Left hindlimb (tissue), 1 donor: ENCODE measurements at regions not wholly inside any gene's neighbourhood (a gene's known extent, or its start where the extent isn't known, plus 50 kb on each side); places are given as distances from the start of the nearest gene placed in this dataset.

Experiments
- DNase-seq: peaks from one replicate; pipeline ENCODE4 v3.0.0-alpha.2; 2018

DNA sequence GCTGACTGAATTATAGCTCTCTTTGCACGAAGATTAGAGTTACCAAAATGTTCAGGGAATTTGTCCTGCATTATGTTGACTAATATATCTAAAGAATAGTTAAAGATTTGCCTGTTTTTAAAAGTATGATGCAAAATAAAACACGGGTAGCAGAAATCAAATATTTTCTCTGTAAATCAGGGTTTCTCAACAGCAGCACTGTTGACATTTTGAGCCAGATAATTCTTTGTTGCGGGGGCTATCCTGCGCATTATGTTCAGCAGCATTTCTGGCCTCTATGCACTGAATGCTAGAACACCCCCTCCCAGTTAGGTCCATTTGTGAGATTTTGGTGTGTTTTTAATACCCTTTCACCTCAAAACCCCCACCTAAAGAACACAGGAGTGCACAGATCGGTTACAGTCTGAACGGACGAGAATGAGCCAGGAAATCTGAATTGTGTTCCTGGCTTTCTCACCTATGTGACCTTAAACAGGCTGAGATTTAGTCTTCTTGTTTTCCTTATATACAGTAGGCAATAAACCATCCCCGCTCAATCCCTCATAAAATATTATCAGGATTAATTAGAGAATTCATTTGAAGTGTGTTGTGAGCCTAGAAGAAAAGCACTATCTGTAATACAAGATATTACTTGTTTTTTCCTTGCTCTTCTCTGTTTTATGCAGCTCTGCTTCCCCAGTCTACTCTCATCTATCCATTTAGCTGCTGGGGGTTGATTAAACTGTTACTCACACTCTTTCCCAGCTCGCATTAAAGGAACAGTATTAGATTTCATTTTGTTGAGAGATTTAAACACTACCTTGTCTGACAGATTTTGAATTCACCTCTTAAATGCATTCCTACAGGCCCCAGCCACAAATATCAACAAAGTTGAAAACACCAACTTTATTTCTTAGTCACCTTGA lies 247.5 kb upstream of the GOLIM4 start:
- no peak for DNase-seq

DNA sequence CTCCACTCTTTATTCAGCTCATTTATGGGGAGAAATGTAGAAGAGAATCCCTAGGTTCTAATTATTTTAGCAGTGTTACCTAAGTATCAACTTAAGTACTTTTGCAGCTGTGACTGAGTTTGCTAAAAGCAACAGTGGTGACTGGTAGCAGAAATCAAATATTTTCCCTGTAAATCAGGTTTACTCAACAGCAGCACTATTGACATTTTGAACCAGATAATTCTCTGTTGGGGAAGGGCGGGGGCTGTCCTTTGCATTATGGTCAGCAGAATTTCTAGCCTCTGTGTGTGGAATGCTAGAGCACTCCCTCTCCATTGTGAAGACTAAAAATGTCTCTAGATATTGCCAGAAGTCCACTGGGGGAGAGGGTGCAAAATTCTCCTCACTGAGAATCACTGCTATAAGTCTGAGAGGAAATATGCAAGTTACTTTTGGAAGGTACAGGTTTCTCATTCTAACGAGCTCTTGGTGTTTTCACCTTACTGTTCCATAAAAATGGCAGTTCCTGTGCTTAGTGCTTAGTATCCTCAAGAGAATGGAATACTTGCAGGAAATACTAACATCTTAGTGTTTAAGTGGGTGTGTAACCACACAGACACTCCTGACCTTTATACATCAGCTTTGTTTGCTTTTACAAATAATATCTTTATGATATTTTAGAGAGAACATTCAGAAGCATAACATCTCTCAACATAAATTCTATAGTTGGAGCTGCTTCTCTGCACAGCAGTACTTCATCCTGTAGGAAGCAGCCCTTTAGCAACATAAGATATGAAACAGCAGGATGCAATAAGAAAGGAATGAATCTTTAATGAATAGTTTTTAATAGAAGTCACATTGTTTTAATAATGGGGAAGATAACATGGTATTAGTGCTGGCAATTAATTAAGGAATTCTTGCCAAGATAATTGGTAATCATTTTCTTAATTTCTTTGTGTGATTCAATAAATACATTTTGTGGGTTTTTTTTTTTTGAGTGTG lies 246.5 kb upstream of the GOLIM4 start:
- DNase-seq, result no peak

DNA sequence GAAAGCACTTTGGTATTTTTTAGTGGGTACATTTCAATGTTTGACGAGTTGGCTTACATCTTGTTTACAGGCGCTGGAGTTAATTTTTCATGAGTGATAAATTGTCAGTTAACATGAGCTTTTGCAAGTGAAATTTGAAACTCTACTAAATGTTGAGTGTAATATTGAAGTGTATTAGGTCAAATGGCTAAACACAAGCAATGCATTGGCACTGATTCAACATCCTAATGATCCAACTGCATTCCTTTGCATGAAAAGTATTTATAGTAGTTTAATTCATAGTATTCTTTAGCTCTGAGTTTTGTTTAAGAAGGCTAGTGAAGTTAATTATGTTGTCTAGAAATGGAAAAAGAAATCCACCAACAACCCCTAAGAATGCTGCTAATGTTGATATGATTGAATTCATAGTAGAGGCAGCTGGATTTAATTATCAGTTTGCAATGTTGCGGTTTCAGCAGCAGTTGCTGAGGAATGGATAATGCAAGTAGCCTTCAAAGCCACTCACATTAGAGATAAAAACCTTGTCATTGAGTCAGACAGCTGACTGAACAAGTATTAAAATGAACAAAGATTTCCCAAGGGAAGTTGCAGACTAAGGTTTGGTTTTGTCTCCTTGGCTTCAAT lies 245.6 kb upstream of the GOLIM4 start:
- no peak for DNase-seq

DNA sequence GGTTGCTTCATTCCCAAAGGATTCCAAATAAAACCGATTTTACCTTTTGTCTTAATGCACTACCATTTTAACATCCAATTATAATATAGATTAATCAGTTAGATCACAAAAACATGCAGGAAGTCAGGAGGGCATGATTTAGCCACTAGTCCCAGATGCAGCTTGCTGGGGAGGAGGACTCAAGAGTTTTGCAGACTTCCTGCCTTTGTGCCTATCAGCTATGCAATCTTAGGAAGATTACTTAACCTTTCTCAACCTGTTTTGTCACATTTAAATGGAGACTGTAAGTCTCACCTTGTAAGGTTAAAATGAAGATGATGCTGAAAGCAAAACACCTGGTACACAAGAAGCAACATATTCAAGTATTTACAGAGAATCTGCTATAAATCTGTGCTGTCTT lies 242.4 kb upstream of the GOLIM4 start:
- DNase-seq, result no peak

DNA sequence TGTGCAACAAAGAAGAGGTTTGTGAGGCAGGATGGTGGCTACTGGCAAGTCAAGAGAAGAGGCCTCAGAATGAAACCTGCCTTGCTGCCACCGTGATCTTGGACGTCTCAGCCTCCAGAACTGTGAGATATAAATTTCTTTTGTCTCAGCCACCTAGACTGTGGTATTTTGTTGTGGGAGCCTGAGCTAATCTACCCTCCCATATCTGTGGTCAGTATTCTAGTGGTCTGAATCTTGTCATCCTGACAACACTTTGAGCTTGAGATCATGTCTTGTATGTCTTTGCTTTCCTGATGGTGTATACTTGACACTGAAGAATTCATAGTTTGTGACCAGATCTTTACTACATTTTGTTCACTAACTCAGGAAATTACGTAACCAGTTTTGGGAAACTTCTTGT lies 240.6 kb upstream of the GOLIM4 start:
- DNase-seq, result no peak

DNA sequence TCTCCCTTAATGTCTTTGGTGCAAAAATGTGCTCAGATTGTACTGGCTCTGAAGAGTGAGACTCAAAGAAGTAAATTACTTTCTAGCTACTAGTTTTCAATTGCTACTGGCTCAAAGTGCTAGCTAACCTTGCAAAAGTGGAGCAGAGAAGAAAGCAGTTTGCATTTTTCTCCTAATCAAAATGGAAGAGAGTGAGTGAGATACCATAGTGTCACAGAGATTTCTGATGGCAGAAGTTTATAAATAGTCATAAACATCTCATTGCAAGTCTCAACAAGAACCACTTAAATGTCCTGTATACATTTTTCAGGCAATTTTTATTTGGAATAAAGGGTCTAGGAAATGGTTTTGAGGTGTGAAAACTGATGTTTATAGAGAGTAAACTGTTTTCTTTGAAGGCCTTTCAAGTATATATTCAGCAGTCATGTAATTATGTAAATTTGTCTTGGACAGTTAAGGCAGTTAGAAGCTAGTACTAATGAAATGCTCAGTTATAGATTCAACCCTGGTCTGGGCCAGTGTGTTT lies 237.7 kb upstream of the GOLIM4 start:
- DNase-seq, result no peak

DNA sequence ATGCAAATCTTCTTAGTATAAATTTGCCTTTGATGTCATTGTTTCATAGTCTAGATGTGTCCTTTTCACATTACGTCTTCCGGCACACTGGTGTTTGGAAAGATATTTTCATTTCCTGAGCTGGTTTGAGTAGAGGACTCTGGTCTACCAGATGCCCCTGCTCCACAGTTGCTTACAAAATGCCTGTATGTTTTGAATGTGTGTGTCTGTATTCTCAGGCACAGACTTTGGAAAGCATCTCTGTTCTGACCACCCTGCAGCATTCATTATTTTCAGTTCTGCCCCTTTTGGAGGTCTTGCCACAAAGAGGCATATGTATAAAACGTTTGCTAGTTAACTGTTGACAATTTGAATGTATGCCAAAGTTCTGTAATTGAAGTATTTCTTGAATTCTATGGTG lies 236.0 kb upstream of the GOLIM4 start:
- no peak for DNase-seq

DNA sequence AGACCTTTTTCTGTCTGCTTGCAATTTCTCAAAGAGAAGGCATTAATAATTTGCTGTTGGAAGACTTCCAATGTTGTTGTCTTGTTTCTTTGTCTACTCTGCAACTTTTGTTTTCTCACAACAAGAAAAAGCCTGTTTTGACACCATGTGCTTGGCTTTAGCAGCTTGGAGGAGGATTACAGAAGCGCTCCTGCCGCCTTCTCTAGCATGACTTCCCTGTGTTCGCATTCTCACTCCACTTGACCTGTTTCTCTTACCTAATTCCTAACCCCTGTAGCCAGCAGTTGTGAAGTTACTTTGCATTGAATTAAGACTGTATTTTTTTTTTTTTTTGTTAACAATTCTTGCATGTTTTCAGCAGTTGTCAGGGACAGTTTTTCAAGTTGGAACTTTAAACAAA lies 235.3 kb upstream of the GOLIM4 start:
- no peak for DNase-seq

DNA sequence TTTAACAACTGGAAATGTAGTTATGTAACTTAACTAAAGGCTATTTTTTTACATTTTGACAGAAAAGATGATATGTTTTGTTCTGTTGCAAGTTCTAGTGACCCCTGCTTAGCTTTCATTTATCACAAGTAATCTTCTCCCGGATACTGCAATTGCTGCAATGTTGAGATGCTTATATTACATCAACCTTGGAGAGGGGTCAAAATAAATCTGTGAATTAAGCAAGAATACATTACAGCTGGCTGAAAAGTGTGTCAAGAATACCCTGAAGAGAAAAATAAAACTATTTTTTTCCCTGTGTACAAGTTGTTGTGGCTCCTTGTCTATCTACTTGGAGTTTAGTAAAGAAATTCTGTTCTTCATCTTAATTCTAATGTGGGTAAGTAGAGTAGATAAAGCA lies 232.1 kb upstream of the GOLIM4 start:
- DNase-seq, result no peak

DNA sequence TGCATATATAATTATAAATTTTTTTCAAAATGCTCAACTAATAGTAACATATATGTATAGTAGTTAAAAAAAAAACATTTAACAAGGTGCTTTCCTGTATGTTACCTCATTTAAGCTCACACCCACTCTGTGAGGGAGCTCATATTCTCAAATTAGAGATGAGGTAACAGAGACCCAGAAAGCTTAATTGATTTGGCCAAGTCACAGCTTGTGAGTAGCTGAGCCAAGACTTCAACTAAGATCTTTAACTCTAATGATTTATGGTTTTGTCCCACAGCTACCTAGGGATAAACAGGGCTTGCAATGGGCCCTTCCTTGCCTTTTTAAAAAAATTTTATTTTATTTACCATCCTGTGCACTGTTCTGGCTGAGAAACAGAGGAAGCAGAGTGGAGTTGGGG lies 230.0 kb upstream of the GOLIM4 start:
- no peak for DNase-seq

DNA sequence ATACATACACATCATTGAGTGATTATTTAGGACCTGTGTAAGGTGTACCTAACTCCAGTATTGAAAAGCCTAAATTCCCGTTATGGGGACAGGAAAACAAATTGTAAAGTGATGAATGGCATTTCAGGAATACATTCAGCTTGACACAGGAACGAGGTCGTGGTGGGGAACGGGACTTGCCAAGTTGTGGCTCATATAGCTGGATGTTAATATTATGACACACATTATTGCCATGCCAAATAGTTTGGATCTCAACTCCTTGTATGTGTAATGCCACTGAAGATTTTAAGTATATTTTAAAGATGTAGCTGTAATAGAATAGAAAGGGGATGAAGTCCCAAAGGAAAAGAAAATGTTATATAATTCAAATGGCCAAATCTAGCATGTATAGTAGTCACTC lies 227.2 kb upstream of the GOLIM4 start:
- no peak for DNase-seq

DNA sequence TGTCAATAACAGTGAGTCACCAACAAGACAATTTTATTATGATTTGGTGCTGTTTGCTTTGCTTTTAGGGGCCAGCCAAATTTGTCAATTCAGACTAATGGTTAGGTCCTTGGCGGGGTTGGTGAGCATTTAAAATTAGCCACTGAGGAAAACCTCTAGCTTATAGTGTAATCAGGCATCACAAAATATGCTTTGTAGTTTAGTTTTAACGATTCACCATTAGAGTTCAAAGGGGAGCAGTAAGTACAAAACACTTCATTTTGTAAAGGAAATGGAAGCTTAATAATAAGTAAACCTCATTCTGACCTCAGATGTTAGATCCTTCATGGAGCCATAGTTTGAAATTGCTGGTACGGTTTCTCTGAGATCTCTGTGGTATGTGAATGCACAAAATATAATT lies 218.4 kb upstream of the GOLIM4 start:
- no peak for DNase-seq

DNA sequence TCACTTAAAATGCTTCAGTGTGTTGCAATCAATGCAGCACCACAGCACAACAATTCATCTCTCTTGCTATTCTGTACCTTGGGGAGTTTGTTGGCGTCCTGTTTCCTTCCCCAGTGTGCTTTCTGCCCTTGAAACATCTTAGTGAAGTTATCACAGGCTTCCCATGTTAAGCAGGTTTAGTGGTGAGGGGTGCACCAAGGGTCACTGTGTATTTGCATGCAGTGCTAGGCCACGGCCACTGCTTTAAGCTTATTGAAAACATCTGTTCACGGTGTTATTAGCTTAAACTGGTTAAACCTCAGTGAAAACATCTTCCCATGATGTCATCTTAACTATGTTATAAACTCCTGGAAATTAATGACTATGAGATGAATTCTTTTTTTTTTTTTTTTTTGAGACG lies 217.3 kb upstream of the GOLIM4 start:
- no peak for DNase-seq

DNA sequence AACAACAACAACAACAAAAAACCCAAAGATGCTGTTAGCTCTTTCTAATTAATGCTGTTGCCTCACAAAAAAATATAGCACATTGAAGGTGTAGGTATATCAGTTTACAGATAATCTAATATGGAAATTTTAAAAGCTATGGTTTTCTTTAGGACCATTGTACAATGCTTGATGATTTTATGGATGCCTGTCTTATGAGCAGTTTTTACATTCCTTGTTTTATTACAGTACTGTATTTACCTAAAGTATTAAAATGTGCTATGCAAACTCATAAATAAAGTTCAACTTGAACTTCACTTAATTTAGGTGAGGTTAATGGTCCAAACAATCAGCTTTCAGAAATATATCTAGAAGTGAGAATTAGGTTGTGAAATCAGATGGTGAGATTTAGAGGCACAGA lies 212.2 kb upstream of the GOLIM4 start:
- DNase-seq, result no peak

DNA sequence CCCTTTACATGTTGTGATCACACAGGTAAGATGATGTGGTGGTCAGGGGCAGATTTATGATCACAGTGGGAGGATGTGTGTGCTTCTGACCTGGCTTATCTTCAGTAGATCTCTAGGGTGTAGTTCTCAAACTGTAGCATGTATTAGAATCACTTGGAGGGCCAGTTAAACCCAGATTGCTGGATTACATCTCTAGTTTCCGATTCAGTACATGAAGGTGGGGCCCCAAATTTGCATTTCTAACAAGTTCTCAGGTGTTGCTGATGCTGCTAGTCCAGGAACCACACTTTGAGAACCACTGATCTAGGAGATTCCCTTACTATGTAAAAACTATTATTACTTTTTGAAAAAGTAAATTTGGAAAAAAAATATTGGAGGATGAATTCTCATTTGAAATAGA lies 199.3 kb upstream of the GOLIM4 start:
- DNase-seq, result no peak

DNA sequence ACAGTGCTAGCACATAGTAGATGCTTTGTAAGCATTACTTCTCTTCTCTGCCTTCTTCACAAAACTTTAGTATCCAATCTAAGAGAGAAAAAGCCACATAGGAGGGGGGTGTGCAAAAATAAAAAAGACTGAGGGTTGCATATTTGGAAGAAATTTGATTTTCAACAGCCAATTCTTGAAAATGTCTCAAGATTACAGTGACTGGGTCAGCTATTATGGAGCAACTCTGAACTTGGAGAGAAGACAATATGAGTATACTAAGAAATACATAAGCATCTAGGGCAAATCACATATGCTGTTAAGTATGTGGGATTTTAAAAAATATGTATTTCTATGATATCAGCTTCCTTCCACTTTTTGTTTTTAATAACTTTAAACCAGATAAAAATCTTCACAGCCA lies 196.6 kb upstream of the GOLIM4 start:
- no peak for DNase-seq

DNA sequence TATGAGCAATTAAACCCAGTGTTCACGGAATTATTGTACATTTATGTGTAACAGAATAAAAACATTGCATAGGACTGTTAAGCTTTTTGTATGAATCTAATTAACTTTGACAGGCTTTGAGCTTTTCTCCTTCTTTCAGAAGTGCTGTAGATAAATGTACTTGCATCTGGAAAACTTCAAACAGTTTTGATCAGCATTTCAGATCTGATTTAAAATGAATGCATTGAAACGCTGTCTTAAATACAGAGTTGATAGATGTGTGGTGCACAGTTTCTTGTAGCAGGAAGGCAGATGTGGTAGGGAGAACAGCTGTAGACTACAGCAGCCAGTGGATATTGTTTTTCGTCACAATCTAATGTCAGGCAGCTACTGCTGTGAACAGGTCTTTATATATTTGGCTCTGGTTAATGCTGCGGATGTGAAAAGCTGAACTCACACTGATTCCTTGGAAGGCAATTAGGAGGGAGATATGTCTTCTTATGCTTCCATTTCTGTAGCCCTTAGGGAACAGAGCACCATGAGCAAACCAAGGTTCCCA lies 193.8 kb upstream of the GOLIM4 start:
- no peak for DNase-seq

DNA sequence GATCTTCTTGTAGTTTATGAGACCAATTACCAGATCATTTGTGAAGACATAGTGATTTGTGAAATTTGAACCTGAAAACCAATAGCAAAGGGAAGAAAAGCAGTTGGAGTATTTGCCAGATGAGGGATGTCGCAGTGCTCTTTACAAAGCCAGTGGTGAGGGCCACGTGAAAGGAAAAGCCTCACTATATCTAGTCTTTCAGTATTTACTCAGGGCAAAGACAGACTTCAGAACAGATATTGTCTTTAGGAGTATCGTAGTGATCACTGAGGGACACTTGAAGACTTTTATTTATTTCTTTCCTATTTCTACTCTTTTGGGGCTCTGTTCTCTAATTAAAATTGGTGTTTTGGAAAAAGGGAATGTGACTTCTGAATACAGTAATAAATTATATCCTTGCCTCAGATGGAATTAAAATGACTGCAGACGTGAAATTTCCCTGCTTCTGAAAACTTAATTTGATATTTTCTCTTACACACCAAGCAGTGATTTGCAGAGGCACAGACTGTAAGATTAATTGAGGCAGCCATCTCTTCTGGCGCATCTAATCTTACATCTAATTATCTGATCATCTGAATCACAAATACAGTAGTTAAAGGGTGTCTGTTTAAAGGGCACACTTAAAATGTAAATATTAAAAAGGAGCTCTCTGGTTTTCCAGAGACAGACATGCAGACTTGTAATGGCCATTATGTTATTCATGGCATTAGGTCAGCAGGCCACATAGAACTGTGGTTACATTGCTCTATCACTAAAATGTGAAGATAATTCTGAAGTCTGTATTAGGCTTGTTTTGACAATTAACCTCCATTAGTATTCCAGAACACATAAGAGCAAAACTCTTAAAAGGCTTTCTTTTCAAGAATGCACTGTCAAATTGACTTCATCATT lies 193.0 kb upstream of the GOLIM4 start:
- DNase-seq, result no peak

DNA sequence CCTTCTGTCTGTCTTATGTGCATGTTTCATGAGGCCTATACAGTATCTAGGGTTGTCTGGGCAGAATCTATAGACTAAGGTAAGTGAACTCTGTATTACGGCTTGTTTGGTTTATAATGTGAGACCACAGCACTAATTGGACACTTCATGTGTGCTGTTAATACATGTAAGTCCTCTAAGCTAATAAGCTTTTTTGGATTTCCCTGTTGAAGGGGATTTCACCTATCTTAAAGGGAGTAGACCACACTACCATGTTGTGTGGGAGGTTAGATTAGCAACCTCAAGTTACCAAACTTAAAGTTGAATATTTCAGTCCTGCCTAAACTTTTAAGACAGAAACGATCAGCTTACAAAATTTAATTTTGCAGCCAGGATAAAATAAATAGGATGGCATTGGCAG lies 189.8 kb upstream of the GOLIM4 start:
- DNase-seq, result no peak

DNA sequence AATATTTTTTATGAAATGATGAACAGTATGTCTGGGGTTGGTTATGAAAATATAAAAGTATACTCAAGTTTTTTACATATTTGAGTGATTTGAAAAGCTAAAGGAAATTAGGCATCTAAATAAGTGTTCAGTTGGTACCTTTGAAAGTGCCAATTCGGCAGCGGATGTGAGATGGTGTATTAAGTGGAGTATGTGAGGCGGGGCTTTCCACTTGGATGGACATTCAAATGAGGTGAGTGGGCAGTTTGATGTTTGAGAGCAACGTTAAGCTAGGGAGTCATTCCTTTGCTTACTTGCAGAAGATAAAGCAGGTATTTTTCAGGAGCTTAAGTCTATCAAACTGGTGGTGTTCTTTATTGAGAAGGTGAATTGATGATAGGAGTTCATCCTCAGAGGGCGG lies 189.0 kb upstream of the GOLIM4 start:
- DNase-seq, result no peak

DNA sequence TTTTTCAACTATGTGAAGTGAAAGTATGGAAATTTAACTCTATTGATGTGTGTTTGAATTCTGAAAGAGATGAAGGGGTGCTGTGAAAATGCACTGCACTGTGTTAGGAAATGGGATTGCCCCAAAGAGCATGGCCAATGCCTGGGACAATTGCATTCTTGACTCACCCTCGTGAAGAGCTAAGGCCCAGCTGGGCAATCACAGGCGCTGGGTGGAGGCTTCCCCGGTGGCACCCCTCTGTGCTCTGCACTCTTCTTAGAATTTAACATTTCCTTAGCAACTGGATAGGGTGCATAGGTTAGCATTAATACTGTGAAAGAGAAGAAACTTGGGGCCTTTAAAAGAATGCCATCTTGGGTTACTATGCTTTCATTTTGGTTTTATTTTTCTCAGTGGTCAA lies 179.9 kb upstream of the GOLIM4 start:
- DNase-seq, result no peak

DNA sequence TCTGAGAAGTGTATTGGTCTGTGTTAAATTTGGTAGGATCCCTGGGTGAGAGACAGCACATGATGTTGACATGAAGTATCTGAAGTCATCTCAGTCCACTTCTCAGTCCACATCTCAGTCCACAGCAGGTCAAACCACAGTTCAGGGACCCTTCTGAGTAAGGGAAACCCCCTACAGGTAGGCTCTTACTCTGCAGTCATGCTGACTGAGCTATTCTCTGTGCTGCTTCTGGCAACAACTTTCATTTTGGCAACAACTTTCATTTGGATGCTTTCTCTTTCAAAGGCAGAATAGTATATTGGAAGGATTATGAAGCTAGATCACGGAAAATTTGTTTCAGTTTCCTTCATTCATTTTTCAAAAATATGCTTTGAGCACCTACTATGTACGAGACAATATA lies 178.2 kb upstream of the GOLIM4 start:
- no peak for DNase-seq
